PFSK-1 (cell line): ENCODE measurements at regions not wholly inside any gene's neighbourhood (a gene's known extent, or its start where the extent isn't known, plus 50 kb on each side); places are given as distances from the start of the nearest gene placed in this dataset.

Experiments
- POLR2AphosphoS5 ChIP-seq: IDR thresholded peaks from 2 replicates; pipeline ENCODE4 v1.6.1; 2012; ENCODE audit warnings: low read depth, mild to moderate bottlenecking, control low read depth, low read length, moderate library complexity
- TF ChIP-seq, protein P1 (sequence below), 2 experiments: IDR thresholded peaks; 2 replicates each; pipeline versions ENCODE4 v1.6.1 to v1.8.0; 2011 to 2012; ENCODE audit warnings: low read depth in 2 of 2, low read length in 2 of 2, control low read depth in 1 of 2, inconsistent platforms in 1 of 2, mild to moderate bottlenecking in 1 of 2, moderate library complexity in 1 of 2; ENCODE audit not compliant: insufficient read depth in 1 of 2

DNA sequence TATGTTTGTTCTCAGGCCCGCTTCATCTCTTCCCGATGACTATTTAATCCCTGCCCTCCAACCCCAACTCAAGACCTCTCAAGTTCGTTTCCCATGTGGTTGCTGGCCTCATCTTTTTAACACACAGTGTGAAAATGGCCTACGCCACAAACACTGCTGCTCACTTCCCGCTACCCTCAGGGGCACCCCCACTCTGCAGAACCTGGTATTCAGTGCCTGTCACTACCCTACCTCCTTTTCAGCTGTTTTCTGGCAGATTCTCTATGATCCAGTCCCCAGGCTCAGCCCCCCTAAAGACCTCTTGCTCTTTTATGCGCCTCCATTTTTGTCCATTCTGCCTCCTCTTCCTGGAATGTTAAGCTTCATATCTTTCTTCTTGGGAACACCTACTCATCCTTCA, 152.6 kb upstream of the C1orf174 start:
- TF ChIP-seq POLR2AphosphoS5 = no peak
- TF ChIP-seq, protein P1, sequence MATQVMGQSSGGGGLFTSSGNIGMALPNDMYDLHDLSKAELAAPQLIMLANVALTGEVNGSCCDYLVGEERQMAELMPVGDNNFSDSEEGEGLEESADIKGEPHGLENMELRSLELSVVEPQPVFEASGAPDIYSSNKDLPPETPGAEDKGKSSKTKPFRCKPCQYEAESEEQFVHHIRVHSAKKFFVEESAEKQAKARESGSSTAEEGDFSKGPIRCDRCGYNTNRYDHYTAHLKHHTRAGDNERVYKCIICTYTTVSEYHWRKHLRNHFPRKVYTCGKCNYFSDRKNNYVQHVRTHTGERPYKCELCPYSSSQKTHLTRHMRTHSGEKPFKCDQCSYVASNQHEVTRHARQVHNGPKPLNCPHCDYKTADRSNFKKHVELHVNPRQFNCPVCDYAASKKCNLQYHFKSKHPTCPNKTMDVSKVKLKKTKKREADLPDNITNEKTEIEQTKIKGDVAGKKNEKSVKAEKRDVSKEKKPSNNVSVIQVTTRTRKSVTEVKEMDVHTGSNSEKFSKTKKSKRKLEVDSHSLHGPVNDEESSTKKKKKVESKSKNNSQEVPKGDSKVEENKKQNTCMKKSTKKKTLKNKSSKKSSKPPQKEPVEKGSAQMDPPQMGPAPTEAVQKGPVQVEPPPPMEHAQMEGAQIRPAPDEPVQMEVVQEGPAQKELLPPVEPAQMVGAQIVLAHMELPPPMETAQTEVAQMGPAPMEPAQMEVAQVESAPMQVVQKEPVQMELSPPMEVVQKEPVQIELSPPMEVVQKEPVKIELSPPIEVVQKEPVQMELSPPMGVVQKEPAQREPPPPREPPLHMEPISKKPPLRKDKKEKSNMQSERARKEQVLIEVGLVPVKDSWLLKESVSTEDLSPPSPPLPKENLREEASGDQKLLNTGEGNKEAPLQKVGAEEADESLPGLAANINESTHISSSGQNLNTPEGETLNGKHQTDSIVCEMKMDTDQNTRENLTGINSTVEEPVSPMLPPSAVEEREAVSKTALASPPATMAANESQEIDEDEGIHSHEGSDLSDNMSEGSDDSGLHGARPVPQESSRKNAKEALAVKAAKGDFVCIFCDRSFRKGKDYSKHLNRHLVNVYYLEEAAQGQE (IDR thresholded peaks at IDR 0.05; ENCODE audit: insufficient read depth in 1 of 2, low read depth in 2 of 2, low read length in 2 of 2) = no peak
